NT2/D1 (cell line): ENCODE measurements at regions not wholly inside any gene's neighbourhood (a gene's known extent, or its start where the extent isn't known, plus 50 kb on each side); places are given as distances from the start of the nearest gene placed in this dataset.
"Not testable (repeated sequence)": the region's sequence is repeated elsewhere in the genome, so short reads cannot be mapped to it uniquely, and the experiment has no call there.

Experiments
- DNase-seq: peaks from one replicate; pipeline ENCODE4 v3.0.0-alpha.2; 2011; ENCODE audit warnings: low read depth, low spot score
- H3K27me3 ChIP-seq: 2 replicates; pipeline ENCODE4 v1.6.0; 2011; ENCODE audit warnings: mild to moderate bottlenecking; ENCODE audit not compliant: insufficient read length, insufficient read depth
- H3K36me3 ChIP-seq: 2 replicates; pipeline ENCODE4 v1.6.1; 2011; ENCODE audit warnings: mild to moderate bottlenecking, low read length, mixed read lengths; ENCODE audit not compliant: insufficient read depth, insufficient read length
- H3K4me1 ChIP-seq: 2 replicates; pipeline ENCODE4 v1.5.1; 2011; ENCODE audit not compliant: insufficient read depth, insufficient read length
- H3K4me3 ChIP-seq: 2 replicates; pipeline ENCODE4 v1.5.1; 2011; ENCODE audit warnings: low read depth; ENCODE audit not compliant: insufficient read length
- H3K9ac ChIP-seq: 2 replicates; pipeline ENCODE4 v1.6.0; 2011; ENCODE audit warnings: low read depth; ENCODE audit not compliant: insufficient read length
- H3K9me3 ChIP-seq: 2 replicates; pipeline ENCODE4 v1.5.1; 2011; ENCODE audit warnings: mild to moderate bottlenecking, low read length; ENCODE audit not compliant: insufficient read depth
- SUZ12 ChIP-seq: IDR thresholded peaks from 2 replicates; pipeline ENCODE4 v1.6.1; 2011; ENCODE audit not compliant: insufficient read length, insufficient read depth; ENCODE audit errors: extremely low read depth
- YY1 ChIP-seq: IDR thresholded peaks from 2 replicates; pipeline ENCODE4 v1.6.1; 2011; ENCODE audit not compliant: insufficient read length, insufficient read depth
- ZNF274 ChIP-seq: IDR thresholded peaks from 2 replicates; pipeline ENCODE4 v1.6.1; 2011; ENCODE audit warnings: mild to moderate bottlenecking, low read depth, low read length

GRCh38 chr4:135515295-135515694 is 1313.7 kb upstream of the PABPC4L start:
- no peaks in the 10 kb centered on the region for H3K36me3 ChIP-seq
- no peak for DNase-seq
- no peak overlapping the region for H3K9ac ChIP-seq
- H3K27me3 ChIP-seq, result no peaks in the 10 kb centered on the region
- H3K9me3 ChIP-seq, result no peaks in the 10 kb centered on the region
- TF ChIP-seq SUZ12, result no peak
- no peak for TF ChIP-seq YY1
- H3K4me3 ChIP-seq, result no peak overlapping the region
- H3K4me1 ChIP-seq, result no peaks in the 10 kb centered on the region

- Histone ChIP-seq H3K4me1 (no peaks in the 10 kb centered on the region), H3K27me3 (no peaks in the 10 kb centered on the region), H3K36me3 (no peaks in the 10 kb centered on the region), H3K4me3 (no peak overlapping the region), H3K9ac (no peak overlapping the region), H3K9me3 (no peaks in the 10 kb centered on the region)
- no peak for DNase-seq
- TF ChIP-seq YY1 (no peak), ZNF274 (no peak), SUZ12 (no peak)
Measured at GRCh38 chr4:135510582-135510981, 1309.0 kb upstream of the PABPC4L start.

- Histone ChIP-seq H3K9me3 (no peaks in the 10 kb centered on the region), H3K4me1 (no peaks in the 10 kb centered on the region), H3K36me3 (no peaks in the 10 kb centered on the region), H3K27me3 (no peaks in the 10 kb centered on the region), H3K9ac (no peak overlapping the region), H3K4me3 (no peak overlapping the region)
- no peak for DNase-seq
- TF ChIP-seq YY1 (no peak), SUZ12 (no peak), ZNF274 (no peak)
Measured at GRCh38 chr4:135508006-135508714, 1306.6 kb upstream of the PABPC4L start.

GRCh38 chr4:135497563-135498152 is 1296.1 kb upstream of the PABPC4L start:
- Histone ChIP-seq H3K36me3 (no peaks in the 10 kb centered on the region), H3K9me3 (no peaks in the 10 kb centered on the region), H3K4me3 (no peak overlapping the region), H3K4me1 (no peaks in the 10 kb centered on the region), H3K9ac (no peak overlapping the region), H3K27me3 (no peaks in the 10 kb centered on the region)
- DNase-seq, result no peak
- TF ChIP-seq YY1, result no peak
- TF ChIP-seq SUZ12, result no peak
- no peak for TF ChIP-seq ZNF274

- no peaks in the 10 kb centered on the region for H3K36me3 ChIP-seq
- H3K4me3 ChIP-seq, result no peak overlapping the region
- no peak for TF ChIP-seq YY1
- no peak for TF ChIP-seq SUZ12
- no peak for TF ChIP-seq ZNF274
- no peaks in the 10 kb centered on the region for H3K4me1 ChIP-seq
- no peaks in the 10 kb centered on the region for H3K9me3 ChIP-seq
- no peak for DNase-seq
- no peak overlapping the region for H3K9ac ChIP-seq
- H3K27me3 ChIP-seq, result no peaks in the 10 kb centered on the region
Measured at GRCh38 chr4:135492439-135492838, 1290.8 kb upstream of the PABPC4L start.

- H3K4me3 ChIP-seq, result no peak overlapping the region
- no peaks in the 10 kb centered on the region for H3K36me3 ChIP-seq
- H3K9me3 ChIP-seq, result no peaks in the 10 kb centered on the region
- no peak for DNase-seq
- H3K4me1 ChIP-seq, result no peaks in the 10 kb centered on the region
- TF ChIP-seq ZNF274 (no peak), SUZ12 (no peak), YY1 (no peak)
- H3K27me3 ChIP-seq, result no peaks in the 10 kb centered on the region
- no peak overlapping the region for H3K9ac ChIP-seq
Measured at GRCh38 chr4:135485371-135485770, 1283.8 kb upstream of the PABPC4L start.

- no peak overlapping the region for H3K4me3 ChIP-seq
- no peaks in the 10 kb centered on the region for H3K4me1 ChIP-seq
- no peaks in the 10 kb centered on the region for H3K27me3 ChIP-seq
- TF ChIP-seq YY1, result no peak
- TF ChIP-seq SUZ12, result no peak
- no peak for TF ChIP-seq ZNF274
- DNase-seq, result no peak
- H3K9me3 ChIP-seq, result no peaks in the 10 kb centered on the region
- H3K36me3 ChIP-seq, result no peaks in the 10 kb centered on the region
- H3K9ac ChIP-seq, result no peak overlapping the region
Measured at GRCh38 chr4:135476272-135476671, 1274.7 kb upstream of the PABPC4L start.

- H3K4me3 ChIP-seq, result no peak overlapping the region
- H3K4me1 ChIP-seq, result no peaks in the 10 kb centered on the region
- H3K9me3 ChIP-seq, result no peaks in the 10 kb centered on the region
- no peaks in the 10 kb centered on the region for H3K27me3 ChIP-seq
- no peak overlapping the region for H3K9ac ChIP-seq
- DNase-seq, result no peak
- H3K36me3 ChIP-seq, result no peaks in the 10 kb centered on the region
- TF ChIP-seq SUZ12 (no peak), ZNF274 (no peak), YY1 (no peak)
Measured at GRCh38 chr4:135464311-135464710, 1262.7 kb upstream of the PABPC4L start.

- H3K27me3 ChIP-seq, H3K9me3 ChIP-seq, H3K4me3 ChIP-seq, DNase-seq, H3K9ac ChIP-seq, H3K4me1 ChIP-seq, H3K36me3 ChIP-seq: not testable (repeated sequence)
Measured at GRCh38 chr4:135447598-135447997, 1246.0 kb upstream of the PABPC4L start.
